BLaER1 treated with 17β-estradiol and CSF1 and Interleukin-3, amounts not matched to agents 10 nM and 100 nM (cell line): ENCODE measurements at regions not wholly inside any gene's neighbourhood (a gene's known extent, or its start where the extent isn't known, plus 50 kb on each side); places are given as distances from the start of the nearest gene placed in this dataset.

Source experiments
- H3K27ac ChIP-seq, 11 experiments: shearing (Covaris generic); formaldehyde crosslinking; 2 replicates each; pipeline ENCODE4 v1.8.1; 2022
- H3K27me3 ChIP-seq, 11 experiments: shearing (Covaris generic); formaldehyde crosslinking; 2 replicates each; pipeline ENCODE4 v1.8.1; 2022
- H3K36me3 ChIP-seq, 11 experiments: shearing (Covaris generic); formaldehyde crosslinking; 2 replicates each; pipeline ENCODE4 v1.8.1; 2022
- H3K4me1 ChIP-seq, 10 experiments: shearing (Covaris generic); formaldehyde crosslinking; 2 replicates each; pipeline ENCODE4 v1.8.1; 2022
- H3K4me2 ChIP-seq, 11 experiments: shearing (Covaris generic); formaldehyde crosslinking; 2 replicates each; pipeline ENCODE4 v1.8.1; 2022
- H3K4me3 ChIP-seq, 10 experiments: shearing (Covaris generic); formaldehyde crosslinking; 2 replicates each; pipeline ENCODE4 v1.8.1; 2022
- H3K9ac ChIP-seq, 11 experiments: shearing (Covaris generic); formaldehyde crosslinking; 2 replicates each; pipeline ENCODE4 v1.8.1; 2022
- H3K9me3 ChIP-seq, 11 experiments: shearing (Covaris generic); formaldehyde crosslinking; replicated peaks in 1 of 11; 2 replicates each; pipeline ENCODE4 v1.8.1; 2022
- H4K20me1 ChIP-seq, 11 experiments: shearing (Covaris generic); formaldehyde crosslinking; 2 replicates each; pipeline ENCODE4 v1.8.1; 2022
- Cebpa-rat ChIP-seq, 11 experiments: shearing (Covaris generic); IDR thresholded peaks; 2 replicates each; pipeline ENCODE4 v1.8.1; 2022

- Histone ChIP-seq H3K36me3 (no peaks in the 10 kb centered on the region), H3K4me3 (no peak overlapping the region), H3K27ac (no peak overlapping the region), H3K9ac (no peak overlapping the region), H3K9me3 (peaks cover 0 to 5% (median 0%) of the 10 kb centered on the region in 11 experiments; a peak in 3 of 22 replicates), H3K27me3 (no peaks in the 10 kb centered on the region), H3K4me2 (no peak overlapping the region), H3K4me1 (peaks cover 0 to 5% (median 0%) of the 10 kb centered on the region in 10 experiments; a peak in 5 of 20 replicates), H4K20me1 (no peaks in the 10 kb centered on the region)
- no peak for TF ChIP-seq Cebpa-rat (IDR thresholded peaks at IDR 0.05)
These were observed 471.7 kb downstream of the SOX11 start for GRCh38 chr2:6163932-6164331.

GRCh38 chr2:6164986-6165747, 473.0 kb downstream of the SOX11 start:
- TF ChIP-seq Cebpa-rat (IDR thresholded peaks at IDR 0.05): no peak
- no peaks in the 10 kb centered on the region for H4K20me1 ChIP-seq
- no peaks in the 10 kb centered on the region for H3K27me3 ChIP-seq
- peaks cover 0 to 5% (median 0%) of the 10 kb centered on the region in 11 experiments; a peak in 3 of 22 replicates for H3K9me3 ChIP-seq
- no peak overlapping the region for H3K4me3 ChIP-seq
- no peaks in the 10 kb centered on the region for H3K36me3 ChIP-seq
- no peak overlapping the region for H3K27ac ChIP-seq
- peaks cover 0 to 5% (median 1%) of the 10 kb centered on the region in 10 experiments; a peak in 5 of 20 replicates for H3K4me1 ChIP-seq
- H3K4me2 ChIP-seq: no peak overlapping the region
- H3K9ac ChIP-seq: no peak overlapping the region

- Histone ChIP-seq H3K4me3 (no peak overlapping the region), H3K27ac (no peak overlapping the region), H3K4me1 (peaks cover 0 to 5% (median 2%) of the 10 kb centered on the region in 10 experiments; a peak in 5 of 20 replicates), H3K27me3 (no peaks in the 10 kb centered on the region), H3K9me3 (peaks cover 0 to 6% (median 0%) of the 10 kb centered on the region in 11 experiments; a peak in 1 of 22 replicates), H3K4me2 (no peak overlapping the region), H3K36me3 (no peaks in the 10 kb centered on the region), H4K20me1 (no peaks in the 10 kb centered on the region), H3K9ac (no peak overlapping the region)
- no peak for TF ChIP-seq Cebpa-rat (IDR thresholded peaks at IDR 0.05)
These were observed 475.5 kb downstream of the SOX11 start for GRCh38 chr2:6167592-6168138.

GRCh38 chr2:6168485-6168884, 476.3 kb downstream of the SOX11 start:
- H3K4me1 ChIP-seq: peaks cover 0 to 5% (median 2%) of the 10 kb centered on the region in 10 experiments; a peak in 5 of 20 replicates
- no peak overlapping the region for H3K9ac ChIP-seq
- no peaks in the 10 kb centered on the region for H4K20me1 ChIP-seq
- H3K9me3 ChIP-seq: peaks cover 2 to 11% (median 4%) of the 10 kb centered on the region in 11 experiments; a peak in 17 of 22 replicates
- peak overlapping the region in 4 of 11 experiments; percentile 15 to 37 (median 19); a peak in 4 of 22 replicates for H3K4me2 ChIP-seq
- no peaks in the 10 kb centered on the region for H3K27me3 ChIP-seq
- no peak overlapping the region for H3K4me3 ChIP-seq
- no peak for TF ChIP-seq Cebpa-rat (IDR thresholded peaks at IDR 0.05)
- H3K36me3 ChIP-seq: no peaks in the 10 kb centered on the region
- no peak overlapping the region for H3K27ac ChIP-seq

GRCh38 chr2:6171294-6171693, 479.1 kb downstream of the SOX11 start:
- H3K27me3 ChIP-seq: no peaks in the 10 kb centered on the region
- TF ChIP-seq Cebpa-rat (IDR thresholded peaks at IDR 0.05): no peak
- peaks cover 13 to 30% (median 21%) of the 10 kb centered on the region in 11 experiments for H3K9me3 ChIP-seq
- H3K36me3 ChIP-seq: no peaks in the 10 kb centered on the region; a peak in 1 of 22 replicates
- no peaks in the 10 kb centered on the region for H4K20me1 ChIP-seq
- H3K9ac ChIP-seq: no peak overlapping the region
- no peak overlapping the region for H3K4me2 ChIP-seq
- peaks cover 0 to 5% (median 2%) of the 10 kb centered on the region in 10 experiments; a peak in 5 of 20 replicates for H3K4me1 ChIP-seq
- H3K27ac ChIP-seq: no peak overlapping the region
- H3K4me3 ChIP-seq: no peak overlapping the region

GRCh38 chr2:6177811-6178210, 485.6 kb downstream of the SOX11 start:
- no peak overlapping the region for H3K9ac ChIP-seq
- H3K4me2 ChIP-seq: no peak overlapping the region
- no peak overlapping the region for H3K27ac ChIP-seq
- H3K9me3 ChIP-seq: peaks cover 13 to 24% (median 21%) of the 10 kb centered on the region in 11 experiments
- no peaks in the 10 kb centered on the region for H3K27me3 ChIP-seq
- H4K20me1 ChIP-seq: no peaks in the 10 kb centered on the region
- no peak for TF ChIP-seq Cebpa-rat (IDR thresholded peaks at IDR 0.05)
- H3K36me3 ChIP-seq: no peaks in the 10 kb centered on the region; a peak in 1 of 22 replicates
- H3K4me1 ChIP-seq: no peaks in the 10 kb centered on the region
- no peak overlapping the region for H3K4me3 ChIP-seq

- H3K9ac ChIP-seq: no peak overlapping the region
- H3K4me1 ChIP-seq: peaks cover 0 to 3% (median 0%) of the 10 kb centered on the region in 10 experiments; a peak in 4 of 20 replicates
- H3K4me3 ChIP-seq: no peak overlapping the region
- no peak overlapping the region for H3K4me2 ChIP-seq
- H3K36me3 ChIP-seq: no peaks in the 10 kb centered on the region
- peaks cover 0 to 9% (median 5%) of the 10 kb centered on the region in 11 experiments; a peak in 5 of 22 replicates for H3K9me3 ChIP-seq
- no peaks in the 10 kb centered on the region for H4K20me1 ChIP-seq
- H3K27me3 ChIP-seq: no peaks in the 10 kb centered on the region
- no peak overlapping the region for H3K27ac ChIP-seq
- no peak for TF ChIP-seq Cebpa-rat (IDR thresholded peaks at IDR 0.05)
These were observed 489.3 kb downstream of the SOX11 start for GRCh38 chr2:6181525-6181924.

GRCh38 chr2:6181926-6182325, 489.7 kb downstream of the SOX11 start:
- Histone ChIP-seq H4K20me1 (no peaks in the 10 kb centered on the region), H3K36me3 (no peaks in the 10 kb centered on the region), H3K4me1 (peaks cover 0 to 7% (median 2%) of the 10 kb centered on the region in 10 experiments; a peak in 10 of 20 replicates), H3K9me3 (peaks cover 0 to 9% (median 5%) of the 10 kb centered on the region in 11 experiments; a peak in 5 of 22 replicates), H3K4me3 (no peak overlapping the region), H3K9ac (no peak overlapping the region), H3K4me2 (no peak overlapping the region), H3K27me3 (no peaks in the 10 kb centered on the region), H3K27ac (no peak overlapping the region)
- no peak for TF ChIP-seq Cebpa-rat (IDR thresholded peaks at IDR 0.05)

- no peaks in the 10 kb centered on the region for H3K36me3 ChIP-seq
- no peak for TF ChIP-seq Cebpa-rat (IDR thresholded peaks at IDR 0.05)
- no peaks in the 10 kb centered on the region for H4K20me1 ChIP-seq
- H3K9ac ChIP-seq: no peak overlapping the region
- H3K27me3 ChIP-seq: no peaks in the 10 kb centered on the region
- peaks cover 0 to 10% (median 2%) of the 10 kb centered on the region in 10 experiments; a peak in 10 of 20 replicates for H3K4me1 ChIP-seq
- peaks cover 0 to 9% (median 5%) of the 10 kb centered on the region in 11 experiments; a peak in 5 of 22 replicates for H3K9me3 ChIP-seq
- H3K27ac ChIP-seq: no peak overlapping the region
- H3K4me3 ChIP-seq: no peak overlapping the region
- H3K4me2 ChIP-seq: no peak overlapping the region
These were observed 491.0 kb downstream of the SOX11 start for GRCh38 chr2:6183226-6183625.
